ENCODE measurements at regions not wholly inside any gene's neighbourhood (a gene's known extent, or its start where the extent isn't known, plus 50 kb on each side); places are given as distances from the start of the nearest gene placed in this dataset.

DNA sequence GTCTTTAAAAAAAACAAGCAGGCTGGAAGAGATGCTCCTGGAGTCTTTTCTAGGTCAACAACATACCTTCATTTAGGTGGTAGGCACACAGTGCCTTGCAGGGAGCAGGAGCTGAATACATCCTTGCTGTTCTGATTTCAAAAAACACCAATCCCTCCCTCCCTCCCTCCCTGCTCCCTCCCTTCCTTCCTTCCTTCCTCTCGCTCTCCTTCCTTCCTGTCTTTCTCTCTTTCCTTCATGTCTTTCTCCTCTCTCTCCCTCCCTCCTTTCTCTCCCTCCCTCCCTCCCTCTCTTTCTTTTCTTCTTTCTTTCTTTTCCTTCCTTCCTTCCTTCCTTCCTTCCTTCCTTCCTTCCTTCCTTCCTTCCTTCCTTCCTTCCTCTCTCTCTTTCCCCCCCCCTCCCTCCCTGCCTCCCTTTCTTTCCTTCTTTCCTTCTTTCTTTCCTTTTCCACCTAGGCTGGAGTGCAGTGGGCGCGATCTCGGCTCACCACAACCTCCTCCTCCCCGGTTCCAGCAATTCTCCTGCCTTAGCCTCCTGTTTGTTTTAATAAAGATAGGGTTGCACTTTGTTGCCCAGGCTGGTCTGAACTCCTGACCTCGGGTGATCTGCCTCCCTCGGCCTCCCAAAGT, 245.1 kb downstream of the MIAT start:
- Histone ChIP-seq H3K36me3 (ENCODE audit: control insufficient read depth in 2 of 4, insufficient read depth in 4 of 4, low read length in 3 of 4) (no peaks in the 10 kb centered on the region), H2AFZ (ENCODE audit: low read length) (no peak overlapping the region), H2BK15ac (ENCODE audit: low read length) (no peak overlapping the region), H4K5ac (ENCODE audit: insufficient read length, low read depth, low read length) (no peak overlapping the region), H3K9me3 (ENCODE audit: insufficient read depth in 2 of 2, low read depth in 1 of 2, low read length in 1 of 2) (peaks cover 0 to 2% of the 10 kb centered on the region in 2 experiments; a peak in 1 of 4 replicates), H2BK120ac (replicated peaks; ENCODE audit: low read depth, low read length) (no peak overlapping the region), H3K27ac (ENCODE audit: low read depth, low read length) (no peak overlapping the region), H3K9ac (replicated peaks in 1 of 4; ENCODE audit: extremely low read depth in 1 of 4, low read depth in 3 of 4, low read length in 3 of 4) (no peak overlapping the region), H3K14ac (ENCODE audit: insufficient read length) (no peak overlapping the region), H4K91ac (replicated peaks; ENCODE audit: insufficient read length, low read length) (no peak overlapping the region), H3K18ac (ENCODE audit: extremely low read depth, low read length) (peak overlapping the region; percentile 90), H3K4me1 (replicated peaks in 1 of 4; ENCODE audit: control insufficient read depth in 3 of 4, insufficient read depth in 4 of 4, low read length in 3 of 4) (peaks cover 13 to 23% (median 18%) of the 10 kb centered on the region in 4 experiments), H3K27me3 (replicated peaks in 1 of 4; ENCODE audit: control insufficient read depth in 3 of 4, extremely low read depth in 1 of 4, insufficient read depth in 3 of 4, low read length in 3 of 4) (peaks cover 0 to 9% (median 7%) of the 10 kb centered on the region in 4 experiments; a peak in 5 of 7 replicates), H2AK5ac (ENCODE audit: low read depth, low read length) (no peak overlapping the region), H2BK20ac (ENCODE audit: low read length) (peak overlapping the region; percentile 72; the same call in 1 of the 2 replicates), H2BK5ac (ENCODE audit: low read depth, low read length) (peak overlapping the region; percentile 71; the same call in 1 of the 2 replicates), H3K4me2 (ENCODE audit: insufficient read depth in 1 of 2, low read depth in 2 of 2, low read length in 2 of 2) (peak overlapping the region; percentile 78 to 99), H4K20me1 (replicated peaks in 1 of 2; ENCODE audit: control insufficient read depth in 1 of 2, insufficient read depth in 2 of 2, low read length in 2 of 2) (no peaks in the 10 kb centered on the region), H3K23me2 (ENCODE audit: low read depth, low read length) (peaks cover 11% of the 10 kb centered on the region; the same call in 1 of the 2 replicates), H4K8ac (ENCODE audit: extremely low read depth, insufficient read depth, low read length) (no peak overlapping the region), H3K79me2 (ENCODE audit: control insufficient read depth in 1 of 2, insufficient read depth in 2 of 2, low read length in 2 of 2) (no peaks in the 10 kb centered on the region), H3K4ac (replicated peaks; ENCODE audit: insufficient read length, low read depth, low read length) (peak overlapping the region; percentile 23), H3K4me3 (ENCODE audit: extremely low read depth in 1 of 4, insufficient read depth in 2 of 4, low read depth in 3 of 4, low read length in 4 of 4) (peak overlapping the region; percentile 30 to 60 (median 44)), H2BK12ac (ENCODE audit: low read depth, low read length) (no peak overlapping the region), H3K23ac (ENCODE audit: insufficient read length) (no peak overlapping the region), H3K79me1 (ENCODE audit: low read depth, low read length) (no peaks in the 10 kb centered on the region), H3K56ac (replicated peaks; ENCODE audit: insufficient read length, low read depth, low read length) (no peak overlapping the region)
- CTCF ChIA-PET (ENCODE audit: partially characterized antibody), result interaction anchor here (1.6 kb wide), 1 partner anchor 11 kb away, joined by 3 read pairs; no protein-coding TSS in a partner anchor
- no peak for TF ChIP-seq SIX5 (IDR thresholded peaks at IDR 0.05; ENCODE audit: low read depth, low read length)
- no peak for TF ChIP-seq RNF2 (IDR thresholded peaks at IDR 0.05; ENCODE audit: borderline replicate concordance, low read depth, low read length, missing control alignments, poor library complexity, severe bottlenecking)
- TF ChIP-seq CTBP2 (IDR thresholded peaks at IDR 0.05; ENCODE audit: borderline replicate concordance, insufficient read depth, insufficient read length, low read length), result no peak
- TF ChIP-seq RXRA (IDR thresholded peaks at IDR 0.05; ENCODE audit: insufficient read depth, low read depth, low read length), result no peak
- no peak for TF ChIP-seq BACH1 (IDR thresholded peaks at IDR 0.05; ENCODE audit: low read length)
- no peak for TF ChIP-seq NRF1 (IDR thresholded peaks at IDR 0.05; ENCODE audit: low read depth, low read length)
- no peak for DNase-seq (ENCODE audit: low read depth in 1 of 2, low spot score in 2 of 2)
- FAIRE-seq, result no peak
- POLR2A ChIA-PET (ENCODE audit: partially characterized antibody), result interaction anchor here (0.7 kb wide), 1 partner anchor 160 kb away, joined by 3 read pairs; no protein-coding TSS in a partner anchor
- 11% methylated on average over 3 of the region's 7 CpGs; no CpG with 5 or more reads in 1 of the 2 experiments for WGBS, 2 experiments (ENCODE audit: extremely low coverage in 1 of 2, insufficient coverage in 1 of 2, insufficient read length in 1 of 2, insufficient replicate concordance in 2 of 2, low coverage in 1 of 2, low lambda C conversion rate in 2 of 2, missing lambda C conversion rate in 1 of 2)

Measured in H1 (cell line).